HepG2 (cell line): ENCODE measurements at regions not wholly inside any gene's neighbourhood (a gene's known extent, or its start where the extent isn't known, plus 50 kb on each side); places are given as distances from the start of the nearest gene placed in this dataset.

Experiments
- CHD4 ChIP-seq: fragments of 200-600 bp; sonication (generic); IDR thresholded peaks from 2 replicates; pipeline ENCODE4 v1.7.0; 2017; ENCODE audit warnings: mild to moderate bottlenecking, low read length, borderline replicate concordance
- LCORL ChIP-seq, 2 experiments: fragments of 450-650 bp in 1 of 2; sonication (generic) in 1 of 2; formaldehyde crosslinking in 1 of 2; IDR thresholded peaks; 2 replicates each; pipeline versions ENCODE4 v1.5.0 to v1.6.1; 2017 to 2020; ENCODE audit warnings: antibody characterized with exemption in 1 of 2, missing genetic modification reagents in 1 of 2

DNA sequence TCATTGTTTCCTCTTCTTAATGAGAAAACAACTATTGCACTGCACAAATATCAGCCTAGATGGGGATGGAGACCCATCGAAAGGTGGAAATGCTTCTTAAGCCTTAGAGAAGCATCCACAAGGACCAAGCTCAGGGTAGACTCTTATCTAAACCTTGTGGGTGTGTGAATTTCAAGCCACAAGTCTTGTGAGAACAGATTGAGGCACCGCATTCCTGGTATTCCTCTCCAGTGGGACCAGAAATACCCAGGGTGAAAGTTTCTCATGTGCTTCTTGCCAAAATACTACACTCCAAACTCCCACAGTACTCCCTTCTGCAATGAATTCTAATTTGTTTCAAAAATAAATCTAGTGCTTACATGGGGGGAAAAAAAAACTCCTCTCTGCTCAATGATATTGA, 375.6 kb downstream of the PDGFC start:
- TF ChIP-seq LCORL (IDR thresholded peaks at IDR 0.05): no peak
- TF ChIP-seq LCORL (CRISPR knock-in tag; IDR thresholded peaks at IDR 0.05): no peak
- no peak for TF ChIP-seq CHD4
